Mucosa of descending colon (tissue), 3 donors: ENCODE measurements at regions not wholly inside any gene's neighbourhood (a gene's known extent, or its start where the extent isn't known, plus 50 kb on each side); places are given as distances from the start of the nearest gene placed in this dataset.

Experiments
- ATAC-seq: fragments of 200-7000 bp; cut with Tn5 transposase; one replicate; pipeline ENCODE4 v1.9.1; 2020; ENCODE audit warnings: mild to moderate bottlenecking, moderate library complexity
- DNase-seq, 3 donors: peaks; one replicate each; pipeline ENCODE4 v3.0.0-alpha.2; 2020
- H3K36me3 ChIP-seq: fragments of 200-600 bp; one replicate; pipeline ENCODE4 v1.8.0; 2021; ENCODE audit warnings: low read depth, mild to moderate bottlenecking
- H3K4me1 ChIP-seq: fragments of 200-600 bp; one replicate; pipeline ENCODE4 v1.8.0; 2021; ENCODE audit warnings: low read depth, mild to moderate bottlenecking
- H3K4me3 ChIP-seq: fragments of 200-600 bp; one replicate; pipeline ENCODE4 v1.8.0; 2021; ENCODE audit warnings: mild to moderate bottlenecking
- H3K9me3 ChIP-seq: fragments of 200-600 bp; one replicate; pipeline ENCODE4 v1.8.0; 2021; ENCODE audit warnings: mild to moderate bottlenecking
- intact Hi-C, 2 donors: fragments of 100-400 bp; cut with DNase I in 1 of 2; cut with micrococcal nuclease in 1 of 2; formaldehyde crosslinking; loops; one replicate each; pipeline versions ENCODE4 v1.11.0 to v1.11.1; 2022; cut with DNase I, micrococcal nuclease
- TF ChIP-seq, protein P1 (sequence below): fragments of 200-600 bp; IDR thresholded peaks from one replicate; pipeline ENCODE4 v1.8.0; 2022; ENCODE audit warnings: antibody characterized with exemption, mild to moderate bottlenecking
- donor health status: DM: no; HTN: no; CAD: no; lungs with moderate emphysema.
- donor health status: DM: no; HTN: no; CAD: no.
- donor health status: DM: no; HTN: yes; CAD: no.

DNA sequence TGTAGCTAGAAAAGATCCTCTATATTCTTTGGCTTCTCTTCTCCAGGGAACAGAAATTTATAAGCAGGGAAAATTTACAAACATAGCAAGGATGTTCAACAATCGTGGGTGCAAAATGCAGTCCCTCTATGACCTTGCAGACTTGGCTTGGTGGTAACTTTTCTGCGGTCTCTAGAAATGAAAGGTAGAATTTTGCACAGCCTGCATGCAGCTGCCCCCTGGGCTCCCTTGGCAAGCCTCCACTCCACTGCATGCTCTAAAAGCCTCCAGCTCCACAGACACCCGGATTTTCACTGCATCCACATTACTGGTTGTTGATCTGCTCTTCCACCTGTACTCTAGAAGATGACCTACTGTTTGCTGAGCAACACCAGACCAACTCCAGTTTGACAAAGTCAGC lies 236.5 kb upstream of the EYS start:
- no peak overlapping the region for H3K4me3 ChIP-seq
- no peak for ATAC-seq
- DNase-seq, result no peak
- H3K4me1 ChIP-seq, result no peaks in the 10 kb centered on the region
- H3K9me3 ChIP-seq, result peaks cover 10% of the 10 kb centered on the region
- no peaks in the 10 kb centered on the region for H3K36me3 ChIP-seq
- TF ChIP-seq, protein P1, sequence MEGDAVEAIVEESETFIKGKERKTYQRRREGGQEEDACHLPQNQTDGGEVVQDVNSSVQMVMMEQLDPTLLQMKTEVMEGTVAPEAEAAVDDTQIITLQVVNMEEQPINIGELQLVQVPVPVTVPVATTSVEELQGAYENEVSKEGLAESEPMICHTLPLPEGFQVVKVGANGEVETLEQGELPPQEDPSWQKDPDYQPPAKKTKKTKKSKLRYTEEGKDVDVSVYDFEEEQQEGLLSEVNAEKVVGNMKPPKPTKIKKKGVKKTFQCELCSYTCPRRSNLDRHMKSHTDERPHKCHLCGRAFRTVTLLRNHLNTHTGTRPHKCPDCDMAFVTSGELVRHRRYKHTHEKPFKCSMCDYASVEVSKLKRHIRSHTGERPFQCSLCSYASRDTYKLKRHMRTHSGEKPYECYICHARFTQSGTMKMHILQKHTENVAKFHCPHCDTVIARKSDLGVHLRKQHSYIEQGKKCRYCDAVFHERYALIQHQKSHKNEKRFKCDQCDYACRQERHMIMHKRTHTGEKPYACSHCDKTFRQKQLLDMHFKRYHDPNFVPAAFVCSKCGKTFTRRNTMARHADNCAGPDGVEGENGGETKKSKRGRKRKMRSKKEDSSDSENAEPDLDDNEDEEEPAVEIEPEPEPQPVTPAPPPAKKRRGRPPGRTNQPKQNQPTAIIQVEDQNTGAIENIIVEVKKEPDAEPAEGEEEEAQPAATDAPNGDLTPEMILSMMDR, result no peak
- intact Hi-C loops, result no loop called here

DNA sequence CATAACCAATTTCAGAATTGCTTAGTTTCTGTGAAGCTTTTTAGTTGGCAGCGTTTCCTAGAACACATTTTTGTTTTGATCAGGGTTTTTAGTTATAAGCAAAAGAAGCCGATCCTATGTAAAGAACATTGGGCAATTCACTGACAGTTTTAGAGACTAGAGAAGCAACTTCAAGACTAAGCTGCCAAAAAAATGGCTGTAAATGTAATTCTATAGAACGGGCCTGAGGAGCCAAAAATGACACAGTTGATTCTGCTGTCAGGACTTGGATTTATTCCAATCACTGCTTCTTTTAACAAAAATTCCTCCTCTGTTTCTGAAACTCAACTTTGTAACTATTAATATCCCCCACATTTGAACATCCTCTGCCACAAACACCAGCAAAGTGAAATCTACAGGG lies 236.0 kb upstream of the EYS start:
- no peak for ATAC-seq
- no peaks in the 10 kb centered on the region for H3K36me3 ChIP-seq
- intact Hi-C loops, result no loop called here
- H3K4me3 ChIP-seq, result no peak overlapping the region
- H3K4me1 ChIP-seq, result no peaks in the 10 kb centered on the region
- peaks cover 9% of the 10 kb centered on the region for H3K9me3 ChIP-seq
- DNase-seq, result no peak
- TF ChIP-seq, protein P1, result no peak

DNA sequence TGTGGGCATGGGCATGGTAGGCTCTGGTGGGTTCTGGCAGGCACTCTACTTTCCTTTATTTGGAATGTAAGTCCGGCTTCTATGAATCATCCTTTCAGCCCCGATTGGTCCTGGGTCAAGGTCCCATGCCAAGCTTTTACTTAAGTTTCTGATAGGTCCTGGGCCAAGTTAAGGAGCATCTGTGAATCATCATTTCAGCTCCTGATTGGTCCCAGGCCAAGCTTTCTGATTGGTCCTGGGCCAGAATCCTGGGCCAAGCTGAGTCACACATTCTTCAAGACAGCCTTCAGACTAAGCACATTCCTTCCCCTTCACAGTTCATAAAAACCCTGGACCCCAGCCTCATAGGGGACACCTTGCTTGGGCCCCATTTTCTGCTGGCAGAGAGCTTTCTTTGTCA lies 231.0 kb upstream of the EYS start:
- Histone ChIP-seq H3K9me3 (peaks cover 16% of the 10 kb centered on the region), H3K36me3 (no peaks in the 10 kb centered on the region), H3K4me1 (no peaks in the 10 kb centered on the region), H3K4me3 (no peak overlapping the region)
- DNase-seq (no peak), ATAC-seq (no peak)
- TF ChIP-seq, protein P1, result no peak
- intact Hi-C loops, result no loop called here

DNA sequence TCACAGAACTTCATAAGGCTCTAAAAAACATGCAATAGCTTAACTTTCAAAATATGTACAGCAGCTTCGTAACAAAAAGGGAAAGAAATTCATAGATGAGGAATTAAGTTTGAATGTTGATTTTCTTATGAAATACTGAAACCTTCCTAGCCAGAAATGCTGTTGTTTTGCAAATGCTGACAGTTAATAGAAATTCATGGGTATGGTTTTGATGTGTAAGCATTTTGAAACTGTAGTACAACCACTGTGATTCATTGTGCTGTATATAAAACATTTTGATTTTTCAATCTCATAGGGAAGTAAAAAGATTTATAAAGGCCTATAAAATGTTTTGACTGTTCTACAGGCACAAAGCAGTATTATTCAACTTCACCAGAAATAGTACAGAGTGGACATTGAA lies 228.4 kb upstream of the EYS start:
- Histone ChIP-seq H3K36me3 (no peaks in the 10 kb centered on the region), H3K9me3 (peaks cover 34% of the 10 kb centered on the region), H3K4me1 (no peaks in the 10 kb centered on the region), H3K4me3 (no peak overlapping the region)
- ATAC-seq (no peak), DNase-seq (no peak)
- TF ChIP-seq, protein P1, result no peak
- intact Hi-C loops, result no loop called here

DNA sequence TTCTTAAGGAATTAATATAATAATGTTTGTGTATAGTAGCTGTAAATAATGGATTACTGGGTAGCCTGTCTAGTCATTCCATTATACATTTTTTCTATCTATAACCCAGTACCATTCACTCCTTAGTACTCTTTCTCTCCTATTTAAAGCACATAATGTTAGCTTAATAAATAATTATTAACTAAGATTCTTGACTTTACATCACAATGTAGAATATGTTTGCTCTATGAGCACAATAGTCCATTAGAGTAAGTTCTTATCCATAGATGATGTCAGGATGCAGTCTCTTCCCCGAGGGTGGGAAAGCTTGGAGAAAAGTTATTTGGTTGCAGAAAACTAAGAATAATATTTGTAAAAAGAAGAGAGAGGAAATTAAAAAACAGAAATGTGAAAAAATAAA lies 226.4 kb upstream of the EYS start:
- TF ChIP-seq, protein P1, result no peak
- intact Hi-C loops, result no loop called here
- Histone ChIP-seq H3K4me3 (no peak overlapping the region), H3K9me3 (peaks cover 40% of the 10 kb centered on the region), H3K4me1 (no peaks in the 10 kb centered on the region), H3K36me3 (no peaks in the 10 kb centered on the region)
- no peak for ATAC-seq
- no peak for DNase-seq

DNA sequence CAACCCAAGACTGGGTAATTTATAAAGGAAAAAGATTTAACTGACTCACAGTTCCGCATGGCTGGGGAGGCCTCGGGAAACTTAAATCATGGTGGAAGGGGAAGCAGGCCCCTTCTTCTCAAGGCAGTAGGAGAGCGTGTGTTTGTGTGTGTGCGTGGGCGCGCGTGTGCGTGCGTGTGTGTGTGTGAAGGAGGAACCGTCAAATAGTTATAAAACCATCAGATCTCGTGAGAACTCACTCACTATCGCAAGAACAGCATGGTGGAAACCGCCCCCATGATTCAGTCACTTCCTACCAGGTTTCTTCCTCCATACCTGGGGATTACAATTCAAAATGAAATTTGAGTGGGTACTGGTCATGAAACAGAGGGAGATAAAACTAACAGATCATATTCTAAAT lies 220.1 kb upstream of the EYS start:
- Histone ChIP-seq H3K36me3 (no peaks in the 10 kb centered on the region), H3K9me3 (peaks cover 36% of the 10 kb centered on the region), H3K4me3 (no peak overlapping the region), H3K4me1 (no peaks in the 10 kb centered on the region)
- ATAC-seq (no peak), DNase-seq (no peak)
- TF ChIP-seq, protein P1, result no peak
- intact Hi-C loops, result no loop called here
